NCI-H82 treated with DMSO at 0.1 percent for 48 hours (cell line): ENCODE measurements at regions not wholly inside any gene's neighbourhood (a gene's known extent, or its start where the extent isn't known, plus 50 kb on each side); places are given as distances from the start of the nearest gene placed in this dataset.
"Not testable (repeated sequence)": the region's sequence is repeated elsewhere in the genome, so short reads cannot be mapped to it uniquely, and the experiment has no call there.

Experiments
- DNase-seq: peaks from one replicate; lab custom pipeline; 2025; ENCODE audit not compliant: unreplicated experiment; lab: John Stamatoyannopoulos, UW

- no peak for DNase-seq
Observed at GRCh38 chr9:90107726-90108655, 503.2 kb downstream of the GADD45G start.

- DNase-seq: no peak
Observed at GRCh38 chr9:90112788-90113187, 508.0 kb downstream of the GADD45G start.

- DNase-seq: no peak
Observed at GRCh38 chr9:90114641-90115425, 510.0 kb downstream of the GADD45G start.

- no peak for DNase-seq
Observed at GRCh38 chr9:90121762-90122161, 517.0 kb downstream of the GADD45G start.

- DNase-seq: peak; percentile 29
Observed at GRCh38 chr9:90124961-90125360, 517.7 kb downstream of the DIRAS2 start.

- no peak for DNase-seq
Observed at GRCh38 chr9:90127923-90128322, 514.7 kb downstream of the DIRAS2 start.

GRCh38 chr9:90128587-90129190, 513.9 kb downstream of the DIRAS2 start:
- no peak for DNase-seq

GRCh38 chr9:90129446-90129845, 513.2 kb downstream of the DIRAS2 start:
- DNase-seq: no peak

- no peak for DNase-seq
Observed at GRCh38 chr9:90131568-90131967, 511.1 kb downstream of the DIRAS2 start.

GRCh38 chr9:90132866-90133265, 509.8 kb downstream of the DIRAS2 start:
- no peak for DNase-seq

GRCh38 chr9:90137801-90138200, 504.8 kb downstream of the DIRAS2 start:
- no peak for DNase-seq

- DNase-seq: no peak
Observed at GRCh38 chr9:90140131-90140818, 502.3 kb downstream of the DIRAS2 start.

GRCh38 chr9:90141723-90142122, 500.9 kb downstream of the DIRAS2 start:
- no peak for DNase-seq

GRCh38 chr9:90142580-90142979, 500.0 kb downstream of the DIRAS2 start:
- peak; percentile 16 for DNase-seq

GRCh38 chr9:90147426-90147825, 495.2 kb downstream of the DIRAS2 start:
- no peak for DNase-seq

- no peak for DNase-seq
Observed at GRCh38 chr9:90156318-90156717, 486.3 kb downstream of the DIRAS2 start.

GRCh38 chr9:90162326-90162725, 480.3 kb downstream of the DIRAS2 start:
- no peak for DNase-seq

GRCh38 chr9:90162819-90163218, 479.8 kb downstream of the DIRAS2 start:
- no peak for DNase-seq

- no peak for DNase-seq
Observed at GRCh38 chr9:90165281-90165680, 477.3 kb downstream of the DIRAS2 start.

GRCh38 chr9:90166374-90166773, 476.2 kb downstream of the DIRAS2 start:
- not testable (repeated sequence) for DNase-seq

GRCh38 chr9:90167914-90168313, 474.7 kb downstream of the DIRAS2 start:
- DNase-seq: no peak
